ENCODE measurements at regions not wholly inside any gene's neighbourhood (a gene's known extent, or its start where the extent isn't known, plus 50 kb on each side); places are given as distances from the start of the nearest gene placed in this dataset.

- TF ChIP-seq, protein P1, sequence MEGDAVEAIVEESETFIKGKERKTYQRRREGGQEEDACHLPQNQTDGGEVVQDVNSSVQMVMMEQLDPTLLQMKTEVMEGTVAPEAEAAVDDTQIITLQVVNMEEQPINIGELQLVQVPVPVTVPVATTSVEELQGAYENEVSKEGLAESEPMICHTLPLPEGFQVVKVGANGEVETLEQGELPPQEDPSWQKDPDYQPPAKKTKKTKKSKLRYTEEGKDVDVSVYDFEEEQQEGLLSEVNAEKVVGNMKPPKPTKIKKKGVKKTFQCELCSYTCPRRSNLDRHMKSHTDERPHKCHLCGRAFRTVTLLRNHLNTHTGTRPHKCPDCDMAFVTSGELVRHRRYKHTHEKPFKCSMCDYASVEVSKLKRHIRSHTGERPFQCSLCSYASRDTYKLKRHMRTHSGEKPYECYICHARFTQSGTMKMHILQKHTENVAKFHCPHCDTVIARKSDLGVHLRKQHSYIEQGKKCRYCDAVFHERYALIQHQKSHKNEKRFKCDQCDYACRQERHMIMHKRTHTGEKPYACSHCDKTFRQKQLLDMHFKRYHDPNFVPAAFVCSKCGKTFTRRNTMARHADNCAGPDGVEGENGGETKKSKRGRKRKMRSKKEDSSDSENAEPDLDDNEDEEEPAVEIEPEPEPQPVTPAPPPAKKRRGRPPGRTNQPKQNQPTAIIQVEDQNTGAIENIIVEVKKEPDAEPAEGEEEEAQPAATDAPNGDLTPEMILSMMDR (IDR thresholded peaks at IDR 0.05; ENCODE audit: low read length) = no peak
- TF ChIP-seq EZH2 (optimal IDR thresholded peaks at IDR 0.05; ENCODE audit: low read depth, low read length) (no peak), EZH2phosphoT487 (IDR thresholded peaks at IDR 0.05; ENCODE audit: low read length) (no peak)
Measured at GRCh38 chr4:123462007-123462406, 65.4 kb downstream of the SPRY1 start.

Measured in MM.1S (cell line).